ENCODE measurements at regions not wholly inside any gene's neighbourhood (a gene's known extent, or its start where the extent isn't known, plus 50 kb on each side); places are given as distances from the start of the nearest gene placed in this dataset.

GRCh38 chr19:29420065-29420464, 105.7 kb upstream of the VSTM2B start:
- TF ChIP-seq CTCF (conservative IDR thresholded peaks at IDR 0.05; ENCODE audit: low read length) (no peak), EZH2phosphoT487 (IDR thresholded peaks at IDR 0.05; ENCODE audit: borderline replicate concordance, low read depth, low read length) (no peak)
